ENCODE measurements at regions not wholly inside any gene's neighbourhood (a gene's known extent, or its start where the extent isn't known, plus 50 kb on each side); places are given as distances from the start of the nearest gene placed in this dataset.
"Not testable (repeated sequence)": the region's sequence is repeated elsewhere in the genome, so short reads cannot be mapped to it uniquely, and the experiment has no call there.

GRCh38 chr5:142235050-142235797 lies 89.6 kb downstream of the SPRY4 start:
- no peak overlapping the region for H3K27ac ChIP-seq
- TF ChIP-seq ZFX (IDR thresholded peaks at IDR 0.05), result no peak
- no peak for TF ChIP-seq CTCF (conservative IDR thresholded peaks at IDR 0.05)

- TF ChIP-seq CTCF (conservative IDR thresholded peaks at IDR 0.05) (no peak), ZFX (IDR thresholded peaks at IDR 0.05) (no peak)
- H3K27ac ChIP-seq, result no peak overlapping the region
Observed at GRCh38 chr5:142233083-142234032, 91.5 kb downstream of the SPRY4 start.

GRCh38 chr5:142230949-142231348 lies 93.9 kb downstream of the SPRY4 start:
- not testable (repeated sequence) for H3K27ac ChIP-seq

GRCh38 chr5:142225141-142225540 lies 99.7 kb downstream of the SPRY4 start:
- no peak for TF ChIP-seq CTCF (conservative IDR thresholded peaks at IDR 0.05)
- no peak for TF ChIP-seq ZFX (IDR thresholded peaks at IDR 0.05)
- no peak overlapping the region for H3K27ac ChIP-seq

- peak overlapping the region; percentile 85 for H3K27ac ChIP-seq
- TF ChIP-seq ZFX (IDR thresholded peaks at IDR 0.05) (no peak), CTCF (conservative IDR thresholded peaks at IDR 0.05) (no peak)
Observed at GRCh38 chr5:142222866-142223558, 101.8 kb downstream of the SPRY4 start.

GRCh38 chr5:142222225-142222865 lies 102.5 kb downstream of the SPRY4 start:
- no peak for TF ChIP-seq ZFX (IDR thresholded peaks at IDR 0.05)
- no peak for TF ChIP-seq CTCF (conservative IDR thresholded peaks at IDR 0.05)
- H3K27ac ChIP-seq, result peak overlapping the region; percentile 85

- TF ChIP-seq CTCF (conservative IDR thresholded peaks at IDR 0.05) (no peak), ZFX (IDR thresholded peaks at IDR 0.05) (no peak)
- peak overlapping the region; percentile 85 for H3K27ac ChIP-seq
Observed at GRCh38 chr5:142221091-142221860, 103.5 kb downstream of the SPRY4 start.
